ENCODE measurements at regions not wholly inside any gene's neighbourhood (a gene's known extent, or its start where the extent isn't known, plus 50 kb on each side); places are given as distances from the start of the nearest gene placed in this dataset.

- TF ChIP-seq POLR2A (IDR thresholded peaks at IDR 0.05) (no peak), CTCF (IDR thresholded peaks at IDR 0.05) (no peak)
Observed at GRCh38 chr9:127557466-127557869, 54.6 kb upstream of the STXBP1 start.
